ENCODE measurements at regions not wholly inside any gene's neighbourhood (a gene's known extent, or its start where the extent isn't known, plus 50 kb on each side); places are given as distances from the start of the nearest gene placed in this dataset.

- no peaks in the 10 kb centered on the region for H3K27me3 Mint-ChIP-seq
- no peak for TF ChIP-seq CTCF (IDR thresholded peaks at IDR 0.05)
- TF ChIP-seq EZH2 (IDR thresholded peaks at IDR 0.05; ENCODE audit: borderline replicate concordance, insufficient read depth, low read depth, low read length, poor library complexity, severe bottlenecking) = no peak
- Histone ChIP-seq H3K4me3 (ENCODE audit: control extremely low read depth in 1 of 5, extremely low read depth in 1 of 5, insufficient read depth in 1 of 5, low read depth in 2 of 5, low read length in 4 of 5) (no peak overlapping the region), H2AFZ (ENCODE audit: insufficient read depth, low read depth, low read length, poor library complexity, severe bottlenecking) (no peak overlapping the region), H3K9me3 (ENCODE audit: control extremely low read depth in 1 of 3, control insufficient read depth in 2 of 3, insufficient read depth in 1 of 3, low read length in 2 of 3) (peaks cover 0 to 3% (median 2%) of the 10 kb centered on the region in 3 donors), H3K9ac (ENCODE audit: low read length) (no peak overlapping the region), H3K4me1 (ENCODE audit: control insufficient read depth in 2 of 2, insufficient read depth in 2 of 2, low read length in 2 of 2) (no peaks in the 10 kb centered on the region), H3K27me3 (replicated peaks in 1 of 4; ENCODE audit: control extremely low read depth in 1 of 4, control insufficient read depth in 3 of 4, insufficient read depth in 4 of 4, low read length in 3 of 4) (no peaks in the 10 kb centered on the region), H3K4me2 (replicated peaks; ENCODE audit: low read depth, low read length, poor library complexity, severe bottlenecking) (no peak overlapping the region), H3K36me3 (replicated peaks in 1 of 2; ENCODE audit: control extremely low read depth in 1 of 2, control insufficient read depth in 1 of 2, extremely low read depth in 1 of 2, insufficient read depth in 2 of 2, low read length in 1 of 2) (no peaks in the 10 kb centered on the region), H3K27ac (ENCODE audit: low read length in 2 of 2) (no peak overlapping the region), H3K79me2 (ENCODE audit: control insufficient read depth, insufficient read depth, low read length) (no peaks in the 10 kb centered on the region), H4K20me1 (ENCODE audit: control insufficient read depth, insufficient read depth, low read length, poor library complexity, severe bottlenecking) (no peaks in the 10 kb centered on the region)
- intact Hi-C loops (cut with micrococcal nuclease) = no loop called here
- DNase-seq = no peak
- no peak overlapping the region for H3K27ac Mint-ChIP-seq
- 85% methylated on average over 6 of the region's 7 CpGs for WGBS (ENCODE audit: insufficient coverage)
- no peak for ATAC-seq (ENCODE audit: low read depth)
- ChIA-PET CTCF (no interaction called here), POLR2A (no interaction called here)
- no peaks in the 10 kb centered on the region for H3K4me1 Mint-ChIP-seq
- no peaks in the 10 kb centered on the region for H3K9me3 Mint-ChIP-seq (ENCODE audit: insufficient read depth)
- H3K4me3 Mint-ChIP-seq = no peak overlapping the region
Observed at GRCh38 chr10:34003561-34003960, 669.1 kb upstream of the NRP1 start.

- WGBS (ENCODE audit: insufficient coverage) = 64% methylated on average over 2 of the region's 3 CpGs
- Mint-ChIP-seq H3K9me3 (ENCODE audit: insufficient read depth) (no peaks in the 10 kb centered on the region), H3K4me1 (no peaks in the 10 kb centered on the region), H3K27ac (no peak overlapping the region), H3K27me3 (no peaks in the 10 kb centered on the region), H3K4me3 (no peak overlapping the region)
- H3K79me2 ChIP-seq (ENCODE audit: control insufficient read depth, insufficient read depth, low read length) = no peaks in the 10 kb centered on the region
- peaks cover 0 to 5% (median 2%) of the 10 kb centered on the region in 3 donors for H3K9me3 ChIP-seq (ENCODE audit: control extremely low read depth in 1 of 3, control insufficient read depth in 2 of 3, insufficient read depth in 1 of 3, low read length in 2 of 3)
- DNase-seq (no peak), ATAC-seq (ENCODE audit: low read depth) (no peak)
- CTCF ChIA-PET = no interaction called here
- H3K9ac ChIP-seq (ENCODE audit: low read length) = no peak overlapping the region
- POLR2A ChIA-PET = no interaction called here
- no peak overlapping the region for H3K27ac ChIP-seq (ENCODE audit: low read length in 2 of 2)
- intact Hi-C loops (cut with micrococcal nuclease) = no loop called here
- TF ChIP-seq EZH2 (IDR thresholded peaks at IDR 0.05; ENCODE audit: borderline replicate concordance, insufficient read depth, low read depth, low read length, poor library complexity, severe bottlenecking) = no peak
- no peak overlapping the region for H3K4me2 ChIP-seq (replicated peaks; ENCODE audit: low read depth, low read length, poor library complexity, severe bottlenecking)
- H2AFZ ChIP-seq (ENCODE audit: insufficient read depth, low read depth, low read length, poor library complexity, severe bottlenecking) = no peak overlapping the region
- no peaks in the 10 kb centered on the region for H3K27me3 ChIP-seq (replicated peaks in 1 of 4; ENCODE audit: control extremely low read depth in 1 of 4, control insufficient read depth in 3 of 4, insufficient read depth in 4 of 4, low read length in 3 of 4)
- no peaks in the 10 kb centered on the region for H3K36me3 ChIP-seq (replicated peaks in 1 of 2; ENCODE audit: control extremely low read depth in 1 of 2, control insufficient read depth in 1 of 2, extremely low read depth in 1 of 2, insufficient read depth in 2 of 2, low read length in 1 of 2)
- no peaks in the 10 kb centered on the region for H4K20me1 ChIP-seq (ENCODE audit: control insufficient read depth, insufficient read depth, low read length, poor library complexity, severe bottlenecking)
- no peaks in the 10 kb centered on the region for H3K4me1 ChIP-seq (ENCODE audit: control insufficient read depth in 2 of 2, insufficient read depth in 2 of 2, low read length in 2 of 2)
- H3K4me3 ChIP-seq (ENCODE audit: control extremely low read depth in 1 of 5, extremely low read depth in 1 of 5, insufficient read depth in 1 of 5, low read depth in 2 of 5, low read length in 4 of 5) = no peak overlapping the region
Observed at GRCh38 chr10:34002896-34003295, 668.4 kb upstream of the NRP1 start.

All from B cell (primary cell).